Vagina (tissue), 2 donors: ENCODE measurements at regions not wholly inside any gene's neighbourhood (a gene's known extent, or its start where the extent isn't known, plus 50 kb on each side); places are given as distances from the start of the nearest gene placed in this dataset.

Experiments
- POLR2A ChIP-seq, 2 donors: fragments of 450-650 bp; IDR thresholded peaks; one replicate each; pipeline ENCODE4 v1.6.1; 2017; ENCODE audit warnings: antibody characterized with exemption in 2 of 2, mild to moderate bottlenecking in 2 of 2, moderate library complexity in 2 of 2
- TF ChIP-seq, protein P1 (sequence below), 3 experiments: fragments of 450-650 bp in 2 of 3; fragments of 200-600 bp in 1 of 3; sonication (generic) in 1 of 3; IDR thresholded peaks; one replicate each; pipeline ENCODE4 v1.5.1; 2017 to 2019; ENCODE audit warnings: antibody characterized with exemption in 3 of 3, mild to moderate bottlenecking in 2 of 3, moderate library complexity in 2 of 3

DNA sequence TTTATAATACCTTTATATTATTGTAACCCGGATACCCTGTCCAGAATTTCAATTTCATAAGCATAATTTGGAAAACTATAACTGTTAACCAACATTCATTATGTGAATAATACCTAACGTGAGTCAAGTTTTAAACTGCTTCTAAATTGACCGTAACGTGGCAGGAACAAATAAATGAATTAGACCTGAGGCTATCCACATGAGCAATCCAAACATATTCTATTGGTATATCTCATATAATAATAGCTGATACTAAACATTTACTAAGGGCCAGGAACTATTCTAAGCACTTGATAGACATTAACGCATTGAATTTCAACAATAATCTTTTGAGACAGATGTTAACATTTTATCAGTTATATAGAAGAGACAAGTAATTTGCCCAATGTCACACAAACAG, 276.4 kb downstream of the MEF2C start:
- TF ChIP-seq, protein P1, sequence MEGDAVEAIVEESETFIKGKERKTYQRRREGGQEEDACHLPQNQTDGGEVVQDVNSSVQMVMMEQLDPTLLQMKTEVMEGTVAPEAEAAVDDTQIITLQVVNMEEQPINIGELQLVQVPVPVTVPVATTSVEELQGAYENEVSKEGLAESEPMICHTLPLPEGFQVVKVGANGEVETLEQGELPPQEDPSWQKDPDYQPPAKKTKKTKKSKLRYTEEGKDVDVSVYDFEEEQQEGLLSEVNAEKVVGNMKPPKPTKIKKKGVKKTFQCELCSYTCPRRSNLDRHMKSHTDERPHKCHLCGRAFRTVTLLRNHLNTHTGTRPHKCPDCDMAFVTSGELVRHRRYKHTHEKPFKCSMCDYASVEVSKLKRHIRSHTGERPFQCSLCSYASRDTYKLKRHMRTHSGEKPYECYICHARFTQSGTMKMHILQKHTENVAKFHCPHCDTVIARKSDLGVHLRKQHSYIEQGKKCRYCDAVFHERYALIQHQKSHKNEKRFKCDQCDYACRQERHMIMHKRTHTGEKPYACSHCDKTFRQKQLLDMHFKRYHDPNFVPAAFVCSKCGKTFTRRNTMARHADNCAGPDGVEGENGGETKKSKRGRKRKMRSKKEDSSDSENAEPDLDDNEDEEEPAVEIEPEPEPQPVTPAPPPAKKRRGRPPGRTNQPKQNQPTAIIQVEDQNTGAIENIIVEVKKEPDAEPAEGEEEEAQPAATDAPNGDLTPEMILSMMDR (IDR thresholded peaks at IDR 0.05), result no peak
- TF ChIP-seq POLR2A (IDR thresholded peaks at IDR 0.05), result no peak
